ENCODE measurements at regions not wholly inside any gene's neighbourhood (a gene's known extent, or its start where the extent isn't known, plus 50 kb on each side); places are given as distances from the start of the nearest gene placed in this dataset.

DNA sequence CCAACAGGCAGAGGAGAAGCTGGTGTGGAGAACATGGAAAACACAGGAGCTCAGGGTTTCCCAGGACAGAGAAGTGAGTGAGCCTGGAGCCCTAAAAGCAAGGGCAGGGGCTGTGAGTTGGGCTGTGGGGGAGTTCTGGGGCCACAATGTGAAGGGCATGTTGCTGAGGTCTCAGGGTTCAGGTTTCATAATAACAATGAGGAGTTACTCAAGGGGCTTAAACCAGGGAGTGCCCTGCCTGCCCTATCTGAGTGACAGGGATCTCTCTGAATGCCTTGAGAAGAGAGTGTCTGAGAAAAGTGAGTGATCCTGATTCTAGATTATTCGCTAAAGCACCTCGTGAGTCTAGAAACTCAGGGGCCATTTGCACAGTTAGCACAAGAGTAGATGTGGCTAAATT is 129.6 kb downstream of the VPREB1 start:
- no peak for TF ChIP-seq POLR2A (IDR thresholded peaks at IDR 0.05)
- TF ChIP-seq, protein P1, sequence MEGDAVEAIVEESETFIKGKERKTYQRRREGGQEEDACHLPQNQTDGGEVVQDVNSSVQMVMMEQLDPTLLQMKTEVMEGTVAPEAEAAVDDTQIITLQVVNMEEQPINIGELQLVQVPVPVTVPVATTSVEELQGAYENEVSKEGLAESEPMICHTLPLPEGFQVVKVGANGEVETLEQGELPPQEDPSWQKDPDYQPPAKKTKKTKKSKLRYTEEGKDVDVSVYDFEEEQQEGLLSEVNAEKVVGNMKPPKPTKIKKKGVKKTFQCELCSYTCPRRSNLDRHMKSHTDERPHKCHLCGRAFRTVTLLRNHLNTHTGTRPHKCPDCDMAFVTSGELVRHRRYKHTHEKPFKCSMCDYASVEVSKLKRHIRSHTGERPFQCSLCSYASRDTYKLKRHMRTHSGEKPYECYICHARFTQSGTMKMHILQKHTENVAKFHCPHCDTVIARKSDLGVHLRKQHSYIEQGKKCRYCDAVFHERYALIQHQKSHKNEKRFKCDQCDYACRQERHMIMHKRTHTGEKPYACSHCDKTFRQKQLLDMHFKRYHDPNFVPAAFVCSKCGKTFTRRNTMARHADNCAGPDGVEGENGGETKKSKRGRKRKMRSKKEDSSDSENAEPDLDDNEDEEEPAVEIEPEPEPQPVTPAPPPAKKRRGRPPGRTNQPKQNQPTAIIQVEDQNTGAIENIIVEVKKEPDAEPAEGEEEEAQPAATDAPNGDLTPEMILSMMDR (IDR thresholded peaks at IDR 0.05), result no peak
